Neural crest cell (in vitro differentiated cells): ENCODE measurements at regions not wholly inside any gene's neighbourhood (a gene's known extent, or its start where the extent isn't known, plus 50 kb on each side); places are given as distances from the start of the nearest gene placed in this dataset.

Experiments used
- DNase-seq: peaks from one replicate; pipeline ENCODE4 v3.0.0; 2021; ENCODE audit warnings: low read depth, mixed read lengths, low spot score
- H3K27ac Mint-ChIP-seq: one replicate; pipeline ENCODE4 v1.8.0; 2021; ENCODE audit warnings: mild to moderate bottlenecking, mixed read lengths; ENCODE audit not compliant: unreplicated experiment
- H3K27me3 Mint-ChIP-seq: 2 replicates; pipeline ENCODE4 v1.8.0; 2021; ENCODE audit warnings: low read depth, mild to moderate bottlenecking, mixed read lengths
- H3K36me3 Mint-ChIP-seq: 2 replicates; pipeline ENCODE4 v1.8.0; 2021; ENCODE audit warnings: low read depth, mild to moderate bottlenecking, mixed read lengths
- H3K4me1 Mint-ChIP-seq: 2 replicates; pipeline ENCODE4 v1.8.0; 2021; ENCODE audit warnings: mixed read lengths
- H3K4me3 Mint-ChIP-seq: one replicate; pipeline ENCODE4 v1.8.0; 2021; ENCODE audit warnings: mild to moderate bottlenecking, mixed read lengths
- H3K9me3 Mint-ChIP-seq: 2 replicates; pipeline ENCODE4 v1.8.0; 2021; ENCODE audit warnings: mixed read lengths
- TF ChIP-seq, protein P1 (sequence below): fragments of 200-600 bp; sonication (generic); conservative IDR thresholded peaks from 2 replicates; pipeline ENCODE4 v1.5.0; 2021; ENCODE audit warnings: antibody characterized with exemption, mild to moderate bottlenecking

DNA sequence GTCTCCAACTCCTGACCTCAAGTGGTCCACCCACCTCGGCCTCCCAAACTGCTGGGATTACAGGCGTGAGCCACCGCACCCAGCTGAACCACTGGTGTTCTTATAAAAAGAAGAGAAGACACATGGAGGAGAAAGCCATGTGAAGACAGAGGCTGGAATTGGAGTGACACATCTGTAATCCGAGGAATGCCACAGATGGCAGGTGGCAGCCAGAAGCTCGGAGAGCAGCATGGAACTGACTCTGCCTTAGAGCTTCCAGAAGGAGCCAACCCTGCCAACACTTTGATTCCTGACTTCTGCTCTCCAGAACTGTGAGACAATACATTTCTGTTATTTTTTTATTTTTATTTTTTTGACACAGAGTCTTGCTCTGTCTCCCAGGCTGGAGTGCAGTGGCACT is 59.0 kb upstream of the ATP2B4 start:
- Mint-ChIP-seq H3K9me3 (no peaks in the 10 kb centered on the region), H3K27me3 (no peaks in the 10 kb centered on the region), H3K36me3 (no peaks in the 10 kb centered on the region), H3K4me3 (no peak overlapping the region), H3K4me1 (peaks cover 17% of the 10 kb centered on the region), H3K27ac (peak overlapping the region; percentile 67)
- DNase-seq = no peak
- TF ChIP-seq, protein P1, sequence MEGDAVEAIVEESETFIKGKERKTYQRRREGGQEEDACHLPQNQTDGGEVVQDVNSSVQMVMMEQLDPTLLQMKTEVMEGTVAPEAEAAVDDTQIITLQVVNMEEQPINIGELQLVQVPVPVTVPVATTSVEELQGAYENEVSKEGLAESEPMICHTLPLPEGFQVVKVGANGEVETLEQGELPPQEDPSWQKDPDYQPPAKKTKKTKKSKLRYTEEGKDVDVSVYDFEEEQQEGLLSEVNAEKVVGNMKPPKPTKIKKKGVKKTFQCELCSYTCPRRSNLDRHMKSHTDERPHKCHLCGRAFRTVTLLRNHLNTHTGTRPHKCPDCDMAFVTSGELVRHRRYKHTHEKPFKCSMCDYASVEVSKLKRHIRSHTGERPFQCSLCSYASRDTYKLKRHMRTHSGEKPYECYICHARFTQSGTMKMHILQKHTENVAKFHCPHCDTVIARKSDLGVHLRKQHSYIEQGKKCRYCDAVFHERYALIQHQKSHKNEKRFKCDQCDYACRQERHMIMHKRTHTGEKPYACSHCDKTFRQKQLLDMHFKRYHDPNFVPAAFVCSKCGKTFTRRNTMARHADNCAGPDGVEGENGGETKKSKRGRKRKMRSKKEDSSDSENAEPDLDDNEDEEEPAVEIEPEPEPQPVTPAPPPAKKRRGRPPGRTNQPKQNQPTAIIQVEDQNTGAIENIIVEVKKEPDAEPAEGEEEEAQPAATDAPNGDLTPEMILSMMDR = no peak

DNA sequence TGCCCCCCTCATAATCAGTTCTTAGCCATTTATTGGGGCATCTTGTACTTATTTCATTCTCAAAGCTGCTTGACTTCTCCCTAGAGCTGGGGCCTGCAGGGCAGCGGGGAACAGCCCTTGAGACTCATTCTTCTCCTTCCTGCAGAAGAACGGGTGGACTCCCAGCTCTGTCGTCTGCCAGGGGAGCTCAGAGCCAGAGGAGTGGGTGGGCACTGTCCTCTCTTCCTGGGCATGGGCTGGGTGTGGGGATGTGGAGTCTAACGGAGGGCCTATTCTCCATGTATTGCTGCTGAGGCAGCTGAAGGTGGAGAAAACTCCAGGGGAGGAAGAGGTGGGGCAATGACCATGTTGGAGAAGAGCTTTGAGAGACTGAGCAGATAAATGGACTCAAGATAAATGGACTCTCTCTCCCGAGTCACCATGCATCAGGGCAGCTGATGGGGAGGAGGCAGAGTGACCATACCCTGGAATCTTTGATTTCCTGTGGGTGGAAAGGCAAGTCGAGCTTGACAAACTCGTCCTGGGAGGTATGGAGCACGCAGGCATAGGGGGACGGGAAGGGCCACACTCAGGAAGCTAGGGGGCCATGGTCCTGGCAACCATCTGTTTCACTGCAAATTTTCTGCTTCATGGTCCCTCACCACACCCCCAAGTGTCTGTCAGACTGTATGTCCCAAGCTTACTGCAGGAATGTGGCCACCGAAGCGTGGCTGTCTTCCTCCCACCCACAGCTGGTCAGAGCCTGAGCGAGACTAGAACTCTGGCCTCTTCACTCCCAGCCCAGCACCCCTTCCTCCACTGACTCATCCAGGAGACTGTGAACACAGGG is 56.9 kb upstream of the ATP2B4 start:
- H3K27ac Mint-ChIP-seq = peak overlapping the region; percentile 57
- TF ChIP-seq, protein P1 = no peak
- H3K36me3 Mint-ChIP-seq = no peaks in the 10 kb centered on the region
- no peak overlapping the region for H3K4me3 Mint-ChIP-seq
- no peaks in the 10 kb centered on the region for H3K27me3 Mint-ChIP-seq
- H3K9me3 Mint-ChIP-seq = no peaks in the 10 kb centered on the region
- H3K4me1 Mint-ChIP-seq = peaks cover 23% of the 10 kb centered on the region
- no peak for DNase-seq

DNA sequence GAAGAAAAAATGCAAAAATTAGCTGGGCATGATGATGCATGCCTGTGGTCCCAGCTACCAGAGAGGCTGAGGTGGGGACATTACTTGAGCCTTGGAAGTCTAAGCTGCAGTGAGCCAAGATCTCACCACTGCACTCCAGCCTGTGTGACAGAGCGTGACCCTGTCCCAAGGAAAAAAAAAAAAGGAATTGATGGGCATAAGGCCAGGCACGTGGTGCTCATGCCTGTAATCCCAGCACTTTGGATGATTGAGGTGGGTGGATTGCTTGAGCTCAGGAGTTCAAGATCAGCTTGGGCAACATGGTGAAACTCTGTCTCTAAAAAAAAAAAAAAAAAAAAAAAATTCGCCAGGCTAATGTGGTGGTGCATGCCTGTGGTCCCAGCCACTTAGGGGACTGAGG is 55.8 kb upstream of the ATP2B4 start:
- no peak overlapping the region for H3K4me3 Mint-ChIP-seq
- H3K4me1 Mint-ChIP-seq = peaks cover 23% of the 10 kb centered on the region
- TF ChIP-seq, protein P1 = no peak
- no peaks in the 10 kb centered on the region for H3K36me3 Mint-ChIP-seq
- no peaks in the 10 kb centered on the region for H3K9me3 Mint-ChIP-seq
- no peak for DNase-seq
- H3K27ac Mint-ChIP-seq = no peak overlapping the region
- no peaks in the 10 kb centered on the region for H3K27me3 Mint-ChIP-seq

DNA sequence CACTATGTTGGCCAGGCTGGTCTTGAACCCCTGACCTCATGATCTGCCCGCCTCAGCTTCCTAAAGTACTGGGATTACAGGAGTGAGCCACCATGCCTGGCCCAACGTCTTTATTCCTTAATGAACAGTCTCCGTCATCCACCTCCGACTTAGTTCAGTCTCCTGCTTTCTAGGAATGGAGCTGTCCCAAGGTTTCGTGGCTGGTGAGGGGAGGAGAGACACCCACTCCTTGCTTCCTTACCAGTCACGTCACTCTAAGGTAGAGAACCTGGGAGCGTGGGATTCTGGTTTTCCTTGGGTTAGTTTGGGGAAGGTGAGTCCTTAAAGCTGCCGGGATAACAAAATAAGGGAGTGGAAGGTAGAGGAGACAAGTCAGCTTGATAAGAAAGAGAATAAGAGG is 55.0 kb upstream of the ATP2B4 start:
- no peaks in the 10 kb centered on the region for H3K9me3 Mint-ChIP-seq
- no peaks in the 10 kb centered on the region for H3K36me3 Mint-ChIP-seq
- H3K4me3 Mint-ChIP-seq = peak overlapping the region; percentile 18
- peak overlapping the region; percentile 99 for H3K27ac Mint-ChIP-seq
- H3K4me1 Mint-ChIP-seq = peaks cover 23% of the 10 kb centered on the region
- no peaks in the 10 kb centered on the region for H3K27me3 Mint-ChIP-seq
- no peak for DNase-seq
- TF ChIP-seq, protein P1 = no peak

DNA sequence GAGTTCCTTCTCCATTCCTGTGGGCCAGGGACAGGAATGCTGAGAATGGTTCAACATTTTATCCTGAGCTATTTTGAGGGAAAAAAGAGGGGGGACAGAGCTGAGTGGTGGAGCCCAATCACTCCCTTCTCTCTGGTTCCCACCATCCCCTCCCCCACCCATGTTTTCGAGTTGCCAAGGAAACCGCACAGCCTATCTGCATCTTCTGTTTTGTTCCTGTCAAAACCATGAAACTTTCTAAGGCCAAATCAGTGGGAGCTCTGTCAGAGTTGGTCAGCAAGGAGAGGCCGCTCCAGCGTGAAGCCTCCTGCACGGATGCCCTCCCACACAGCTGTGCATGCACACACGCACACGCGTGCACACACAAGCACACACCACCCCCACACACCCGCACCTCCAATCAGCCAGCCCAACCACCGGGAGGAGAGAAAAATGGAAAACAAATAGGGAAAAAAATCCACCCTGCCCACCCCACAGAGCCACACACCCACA is 54.5 kb upstream of the ATP2B4 start:
- Mint-ChIP-seq H3K4me1 (peaks cover 23% of the 10 kb centered on the region), H3K36me3 (no peaks in the 10 kb centered on the region), H3K9me3 (no peaks in the 10 kb centered on the region), H3K4me3 (peak overlapping the region; percentile 66), H3K27ac (peak overlapping the region; percentile 99), H3K27me3 (no peaks in the 10 kb centered on the region)
- TF ChIP-seq, protein P1 = no peak
- peak; percentile 25 for DNase-seq
